ENCODE measurements at regions not wholly inside any gene's neighbourhood (a gene's known extent, or its start where the extent isn't known, plus 50 kb on each side); places are given as distances from the start of the nearest gene placed in this dataset.

- TF ChIP-seq, protein P1, sequence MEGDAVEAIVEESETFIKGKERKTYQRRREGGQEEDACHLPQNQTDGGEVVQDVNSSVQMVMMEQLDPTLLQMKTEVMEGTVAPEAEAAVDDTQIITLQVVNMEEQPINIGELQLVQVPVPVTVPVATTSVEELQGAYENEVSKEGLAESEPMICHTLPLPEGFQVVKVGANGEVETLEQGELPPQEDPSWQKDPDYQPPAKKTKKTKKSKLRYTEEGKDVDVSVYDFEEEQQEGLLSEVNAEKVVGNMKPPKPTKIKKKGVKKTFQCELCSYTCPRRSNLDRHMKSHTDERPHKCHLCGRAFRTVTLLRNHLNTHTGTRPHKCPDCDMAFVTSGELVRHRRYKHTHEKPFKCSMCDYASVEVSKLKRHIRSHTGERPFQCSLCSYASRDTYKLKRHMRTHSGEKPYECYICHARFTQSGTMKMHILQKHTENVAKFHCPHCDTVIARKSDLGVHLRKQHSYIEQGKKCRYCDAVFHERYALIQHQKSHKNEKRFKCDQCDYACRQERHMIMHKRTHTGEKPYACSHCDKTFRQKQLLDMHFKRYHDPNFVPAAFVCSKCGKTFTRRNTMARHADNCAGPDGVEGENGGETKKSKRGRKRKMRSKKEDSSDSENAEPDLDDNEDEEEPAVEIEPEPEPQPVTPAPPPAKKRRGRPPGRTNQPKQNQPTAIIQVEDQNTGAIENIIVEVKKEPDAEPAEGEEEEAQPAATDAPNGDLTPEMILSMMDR (IDR thresholded peaks at IDR 0.05; ENCODE audit: extremely low read depth in 1 of 2, insufficient read depth in 1 of 2, low read depth in 1 of 2, low read length in 2 of 2) = no peak
- no peak for TF ChIP-seq MYC (IDR thresholded peaks at IDR 0.05; ENCODE audit: low read depth, low read length)
- TF ChIP-seq MAX (IDR thresholded peaks at IDR 0.05; ENCODE audit: insufficient read depth, insufficient read length) = no peak
- TF ChIP-seq POLR2A (IDR thresholded peaks at IDR 0.05; ENCODE audit: low read depth, low read length) = no peak
- no peak for TF ChIP-seq FOS (IDR thresholded peaks at IDR 0.05; ENCODE audit: borderline replicate concordance, insufficient read depth, low read length)
Observed at GRCh38 chr1:204013052-204013451, 59.9 kb upstream of the SOX13 start.
